ENCODE measurements at regions not wholly inside any gene's neighbourhood (a gene's known extent, or its start where the extent isn't known, plus 50 kb on each side); places are given as distances from the start of the nearest gene placed in this dataset.

DNA sequence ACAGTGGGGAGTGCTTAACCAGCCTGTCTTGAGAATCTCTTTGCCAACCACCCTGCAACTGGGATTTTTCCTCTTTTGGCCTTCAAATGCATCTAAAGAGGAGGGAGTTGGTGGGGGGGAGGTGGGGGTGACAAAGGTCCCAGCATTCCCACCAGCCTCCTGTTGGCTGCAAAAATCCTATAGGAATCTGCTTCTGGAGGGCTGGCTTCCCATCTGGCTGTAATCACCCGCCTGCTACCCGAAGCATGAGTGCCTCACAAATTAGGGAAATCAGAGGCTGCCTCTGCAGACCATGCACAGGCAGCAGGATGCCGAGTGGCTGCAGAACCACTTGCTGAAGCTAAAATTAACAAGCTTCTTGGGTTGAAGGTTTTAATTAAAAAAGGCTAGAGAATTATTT is 73.9 kb upstream of the WSCD2 start:
- TF ChIP-seq, protein P1, sequence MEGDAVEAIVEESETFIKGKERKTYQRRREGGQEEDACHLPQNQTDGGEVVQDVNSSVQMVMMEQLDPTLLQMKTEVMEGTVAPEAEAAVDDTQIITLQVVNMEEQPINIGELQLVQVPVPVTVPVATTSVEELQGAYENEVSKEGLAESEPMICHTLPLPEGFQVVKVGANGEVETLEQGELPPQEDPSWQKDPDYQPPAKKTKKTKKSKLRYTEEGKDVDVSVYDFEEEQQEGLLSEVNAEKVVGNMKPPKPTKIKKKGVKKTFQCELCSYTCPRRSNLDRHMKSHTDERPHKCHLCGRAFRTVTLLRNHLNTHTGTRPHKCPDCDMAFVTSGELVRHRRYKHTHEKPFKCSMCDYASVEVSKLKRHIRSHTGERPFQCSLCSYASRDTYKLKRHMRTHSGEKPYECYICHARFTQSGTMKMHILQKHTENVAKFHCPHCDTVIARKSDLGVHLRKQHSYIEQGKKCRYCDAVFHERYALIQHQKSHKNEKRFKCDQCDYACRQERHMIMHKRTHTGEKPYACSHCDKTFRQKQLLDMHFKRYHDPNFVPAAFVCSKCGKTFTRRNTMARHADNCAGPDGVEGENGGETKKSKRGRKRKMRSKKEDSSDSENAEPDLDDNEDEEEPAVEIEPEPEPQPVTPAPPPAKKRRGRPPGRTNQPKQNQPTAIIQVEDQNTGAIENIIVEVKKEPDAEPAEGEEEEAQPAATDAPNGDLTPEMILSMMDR (IDR thresholded peaks at IDR 0.05 in 4 of 5, conservative IDR thresholded peaks at IDR 0.05 in 1 of 5): no peak
- no peak for TF ChIP-seq POLR2A (IDR thresholded peaks at IDR 0.05)

Data from gastrocnemius medialis (tissue), 4 donors.